Ishikawa (cell line): ENCODE measurements at regions not wholly inside any gene's neighbourhood (a gene's known extent, or its start where the extent isn't known, plus 50 kb on each side); places are given as distances from the start of the nearest gene placed in this dataset.

ENCODE experiments used
- CEBPB ChIP-seq: IDR thresholded peaks from 2 replicates; pipeline ENCODE4 v1.6.1; 2012
- CREB1 ChIP-seq: IDR thresholded peaks from 2 replicates; pipeline ENCODE4 v1.6.1; 2012; ENCODE audit warnings: low read depth
- EGR1 ChIP-seq: IDR thresholded peaks from 2 replicates; pipeline ENCODE4 v1.6.1; 2012
- EP300 ChIP-seq: IDR thresholded peaks from 2 replicates; pipeline ENCODE4 v1.6.1; 2012; ENCODE audit warnings: borderline replicate concordance
- FOXM1 ChIP-seq: IDR thresholded peaks from 2 replicates; pipeline ENCODE4 v1.6.1; 2012; ENCODE audit warnings: low read depth, borderline replicate concordance
- NFIC ChIP-seq: IDR thresholded peaks from 2 replicates; pipeline ENCODE4 v1.6.1; 2012
- RAD21 ChIP-seq: IDR thresholded peaks from 2 replicates; pipeline ENCODE4 v1.6.1; 2012; ENCODE audit warnings: low read depth
- TAF1 ChIP-seq: IDR thresholded peaks from 2 replicates; pipeline ENCODE4 v1.6.1; 2012; ENCODE audit warnings: low read depth, mild to moderate bottlenecking
- TCF12 ChIP-seq: IDR thresholded peaks from 2 replicates; pipeline ENCODE4 v1.6.1; 2012; ENCODE audit warnings: low read depth
- TEAD4 ChIP-seq: IDR thresholded peaks from 2 replicates; pipeline ENCODE4 v1.6.1; 2012
- USF1 ChIP-seq: IDR thresholded peaks from 2 replicates; pipeline ENCODE4 v1.6.1; 2012
- YY1 ChIP-seq: IDR thresholded peaks from 2 replicates; pipeline ENCODE4 v1.6.1; 2012; ENCODE audit warnings: low read depth
- ZBTB7A ChIP-seq: IDR thresholded peaks from 2 replicates; pipeline ENCODE4 v1.6.1; 2012; ENCODE audit warnings: low read depth
- TF ChIP-seq, protein P1 (sequence below): IDR thresholded peaks from 2 replicates; pipeline ENCODE4 v1.6.1; 2012
- TF ChIP-seq, protein P2 (sequence below): IDR thresholded peaks from 2 replicates; pipeline ENCODE4 v1.6.1; 2012; ENCODE audit warnings: low read depth, mild to moderate bottlenecking

DNA sequence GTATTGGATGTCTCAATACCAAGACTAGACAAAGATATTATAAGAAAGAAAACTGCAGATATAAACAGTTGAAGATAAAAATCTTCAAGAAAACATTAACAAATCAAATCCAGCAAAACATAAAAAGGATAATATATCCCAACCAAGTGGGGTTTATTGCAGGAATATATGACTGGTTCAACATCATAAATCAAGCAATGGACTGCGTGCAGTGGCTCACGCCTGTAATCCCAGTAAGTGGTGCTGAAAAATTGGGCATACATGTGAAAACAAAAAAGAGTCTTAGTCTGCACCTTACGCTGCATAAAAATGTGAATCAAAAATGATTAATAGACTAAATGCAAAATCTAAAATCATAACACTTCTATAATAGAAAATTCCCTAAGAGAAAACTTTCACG, 112.9 kb upstream of the PDE4B start:
- TF ChIP-seq USF1 (no peak), NFIC (no peak), TCF12 (no peak), CEBPB (no peak), ZBTB7A (no peak), TAF1 (no peak), FOXM1 (no peak), EGR1 (no peak), EP300 (no peak), YY1 (no peak), TEAD4 (no peak), CREB1 (no peak), RAD21 (no peak)
- TF ChIP-seq, protein P1, sequence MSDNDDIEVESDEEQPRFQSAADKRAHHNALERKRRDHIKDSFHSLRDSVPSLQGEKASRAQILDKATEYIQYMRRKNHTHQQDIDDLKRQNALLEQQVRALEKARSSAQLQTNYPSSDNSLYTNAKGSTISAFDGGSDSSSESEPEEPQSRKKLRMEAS = no peak
- TF ChIP-seq, protein P2, sequence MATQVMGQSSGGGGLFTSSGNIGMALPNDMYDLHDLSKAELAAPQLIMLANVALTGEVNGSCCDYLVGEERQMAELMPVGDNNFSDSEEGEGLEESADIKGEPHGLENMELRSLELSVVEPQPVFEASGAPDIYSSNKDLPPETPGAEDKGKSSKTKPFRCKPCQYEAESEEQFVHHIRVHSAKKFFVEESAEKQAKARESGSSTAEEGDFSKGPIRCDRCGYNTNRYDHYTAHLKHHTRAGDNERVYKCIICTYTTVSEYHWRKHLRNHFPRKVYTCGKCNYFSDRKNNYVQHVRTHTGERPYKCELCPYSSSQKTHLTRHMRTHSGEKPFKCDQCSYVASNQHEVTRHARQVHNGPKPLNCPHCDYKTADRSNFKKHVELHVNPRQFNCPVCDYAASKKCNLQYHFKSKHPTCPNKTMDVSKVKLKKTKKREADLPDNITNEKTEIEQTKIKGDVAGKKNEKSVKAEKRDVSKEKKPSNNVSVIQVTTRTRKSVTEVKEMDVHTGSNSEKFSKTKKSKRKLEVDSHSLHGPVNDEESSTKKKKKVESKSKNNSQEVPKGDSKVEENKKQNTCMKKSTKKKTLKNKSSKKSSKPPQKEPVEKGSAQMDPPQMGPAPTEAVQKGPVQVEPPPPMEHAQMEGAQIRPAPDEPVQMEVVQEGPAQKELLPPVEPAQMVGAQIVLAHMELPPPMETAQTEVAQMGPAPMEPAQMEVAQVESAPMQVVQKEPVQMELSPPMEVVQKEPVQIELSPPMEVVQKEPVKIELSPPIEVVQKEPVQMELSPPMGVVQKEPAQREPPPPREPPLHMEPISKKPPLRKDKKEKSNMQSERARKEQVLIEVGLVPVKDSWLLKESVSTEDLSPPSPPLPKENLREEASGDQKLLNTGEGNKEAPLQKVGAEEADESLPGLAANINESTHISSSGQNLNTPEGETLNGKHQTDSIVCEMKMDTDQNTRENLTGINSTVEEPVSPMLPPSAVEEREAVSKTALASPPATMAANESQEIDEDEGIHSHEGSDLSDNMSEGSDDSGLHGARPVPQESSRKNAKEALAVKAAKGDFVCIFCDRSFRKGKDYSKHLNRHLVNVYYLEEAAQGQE = no peak

DNA sequence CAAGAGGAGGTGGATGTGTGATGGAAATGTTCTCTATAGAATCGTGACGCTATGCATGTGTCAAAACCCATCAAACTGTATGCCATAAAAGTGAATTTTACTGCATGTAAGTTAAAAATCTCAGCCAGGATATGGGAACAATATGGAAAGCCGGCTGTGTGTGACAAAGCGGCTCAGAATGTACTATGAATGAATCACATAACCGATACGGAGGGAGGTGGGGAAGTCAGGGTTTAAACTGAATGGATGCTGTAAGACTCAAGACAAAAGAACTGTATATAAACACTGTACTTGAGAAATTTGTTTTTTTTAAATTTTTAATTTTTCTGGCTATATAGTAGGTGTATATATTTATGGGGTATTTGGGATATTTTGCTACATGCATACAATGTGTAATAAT, 111.6 kb upstream of the PDE4B start:
- TF ChIP-seq EGR1 (no peak), TEAD4 (no peak)

DNA sequence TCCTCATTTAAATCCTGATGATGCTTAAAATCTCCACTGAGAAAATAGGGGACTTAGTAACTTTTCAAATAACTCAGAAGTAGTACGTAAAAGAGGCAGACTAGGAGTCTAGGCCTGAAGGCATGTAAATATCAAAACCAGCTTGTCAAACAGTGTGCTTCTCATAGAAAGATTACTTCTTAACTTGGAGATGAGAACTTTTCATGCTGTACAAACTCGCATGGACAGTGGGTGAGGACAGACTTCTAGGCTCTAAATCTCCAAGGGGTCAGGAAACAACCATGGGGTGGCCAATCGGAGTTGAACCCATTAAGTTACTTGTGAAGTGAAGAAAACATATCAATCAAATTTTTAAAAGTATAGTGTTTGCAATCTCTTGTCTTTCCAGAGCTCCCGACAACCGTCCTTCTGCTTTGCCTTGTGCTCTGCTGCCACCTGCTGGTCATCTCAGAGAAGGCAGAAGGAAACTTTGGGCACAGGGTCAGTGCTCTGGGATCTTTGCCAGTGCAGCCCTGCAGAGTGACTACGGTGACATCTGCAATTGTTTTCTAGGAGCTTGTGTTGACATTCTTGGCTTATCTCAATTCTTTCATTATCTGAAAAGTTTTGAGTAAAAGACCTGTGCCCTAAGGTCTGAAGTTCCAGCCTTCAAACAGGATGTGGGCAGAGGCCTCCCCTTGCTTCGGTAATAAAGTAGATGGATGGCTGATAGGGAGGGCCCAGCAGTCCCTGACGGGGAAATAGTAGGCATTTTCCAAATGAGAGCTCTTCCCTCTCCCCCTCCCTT, 105.1 kb upstream of the PDE4B start:
- TF ChIP-seq TAF1 = no peak
- TF ChIP-seq RAD21 = peak; percentile 93
- TF ChIP-seq NFIC = peak; percentile 14; the same call in 1 of the 2 replicates
- TF ChIP-seq TCF12 = no peak
- no peak for TF ChIP-seq USF1
- TF ChIP-seq CREB1 = no peak
- TF ChIP-seq, protein P2 = no peak
- no peak for TF ChIP-seq FOXM1
- no peak for TF ChIP-seq ZBTB7A
- no peak for TF ChIP-seq TEAD4
- TF ChIP-seq CEBPB = no peak
- no peak for TF ChIP-seq YY1
- TF ChIP-seq, protein P1 = no peak
- no peak for TF ChIP-seq EGR1

DNA sequence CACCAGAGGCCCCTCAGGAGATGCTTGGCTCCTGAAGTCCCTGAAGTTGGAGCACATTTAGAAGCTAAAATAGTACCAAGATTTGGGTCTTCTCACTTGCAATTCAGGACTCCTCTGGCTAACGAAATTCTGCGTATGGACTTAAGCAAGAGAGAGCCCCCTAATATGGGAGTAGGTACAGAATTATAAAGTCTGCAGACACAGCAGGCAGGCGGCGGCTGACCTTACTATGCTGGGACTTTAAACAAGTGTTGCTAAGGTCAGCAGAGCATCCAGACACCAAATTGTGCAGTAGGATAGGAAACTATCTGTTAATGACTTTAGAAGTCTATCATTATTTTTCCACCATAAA, 104.5 kb upstream of the PDE4B start:
- no peak for TF ChIP-seq CREB1
- TF ChIP-seq EGR1 = no peak
- TF ChIP-seq, protein P2 = no peak
- no peak for TF ChIP-seq TAF1
- no peak for TF ChIP-seq NFIC

DNA sequence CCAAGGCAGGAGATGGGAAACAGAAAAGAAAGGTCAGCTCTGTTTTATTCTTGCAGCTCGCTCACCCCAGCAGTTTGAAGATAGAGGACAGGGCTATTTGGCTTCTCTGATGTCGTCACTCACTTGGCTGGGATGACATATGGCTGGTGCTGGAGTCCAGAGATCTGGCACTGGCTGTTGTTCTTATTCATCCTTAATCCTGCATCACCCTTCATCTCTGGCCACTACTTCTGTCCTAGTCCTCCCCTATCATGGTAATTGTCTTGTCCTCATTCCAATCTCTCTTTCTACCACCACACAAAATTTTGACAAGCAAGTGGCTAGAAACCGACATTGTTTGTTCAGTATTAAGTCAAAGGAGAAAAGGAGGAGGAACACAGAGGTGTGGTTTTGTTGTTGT, 103.8 kb upstream of the PDE4B start:
- TF ChIP-seq, protein P2 = no peak
- TF ChIP-seq, protein P1 = no peak
- no peak for TF ChIP-seq EGR1
- no peak for TF ChIP-seq CEBPB
- no peak for TF ChIP-seq TEAD4
- no peak for TF ChIP-seq TCF12
- no peak for TF ChIP-seq CREB1
- TF ChIP-seq USF1 = no peak
- TF ChIP-seq TAF1 = no peak
- TF ChIP-seq YY1 = no peak
